ENCODE measurements at regions not wholly inside any gene's neighbourhood (a gene's known extent, or its start where the extent isn't known, plus 50 kb on each side); places are given as distances from the start of the nearest gene placed in this dataset.

- peak; percentile 67 to 87 (median 82) for TF ChIP-seq CTCF (IDR thresholded peaks at IDR 0.05)
- TF ChIP-seq EP300 (IDR thresholded peaks at IDR 0.05) = no peak
These were observed 193.8 kb upstream of the ZNF618 start for GRCh38 chr9:113682297-113682771.
